GM19397 (cell line): ENCODE measurements at regions not wholly inside any gene's neighbourhood (a gene's known extent, or its start where the extent isn't known, plus 50 kb on each side); places are given as distances from the start of the nearest gene placed in this dataset.

Source experiments
- ATAC-seq: cut with Tn5 transposase; IDR thresholded peaks from one replicate; pipeline ENCODE4 v1.9.1; 2021; ENCODE audit warnings: mild to moderate bottlenecking, moderate library complexity; ENCODE audit not compliant: unreplicated experiment

DNA sequence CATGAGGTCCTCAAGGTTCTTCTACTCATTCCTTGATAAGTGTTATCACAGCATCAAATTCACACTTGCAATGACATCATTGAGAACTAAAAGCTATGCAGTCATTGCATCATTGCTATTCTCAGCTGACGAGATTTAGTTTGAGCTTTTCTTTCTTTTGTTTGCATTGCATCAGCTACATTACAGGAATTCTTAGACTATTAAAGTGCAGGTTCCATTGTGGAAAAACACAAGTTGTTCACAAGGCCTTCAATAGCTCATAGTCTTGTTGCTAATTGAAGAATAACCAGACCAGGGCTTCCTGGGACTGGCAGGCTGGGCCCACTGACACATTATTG is 139.3 kb downstream of the CXCL12 start:
- ATAC-seq, result no peak

DNA sequence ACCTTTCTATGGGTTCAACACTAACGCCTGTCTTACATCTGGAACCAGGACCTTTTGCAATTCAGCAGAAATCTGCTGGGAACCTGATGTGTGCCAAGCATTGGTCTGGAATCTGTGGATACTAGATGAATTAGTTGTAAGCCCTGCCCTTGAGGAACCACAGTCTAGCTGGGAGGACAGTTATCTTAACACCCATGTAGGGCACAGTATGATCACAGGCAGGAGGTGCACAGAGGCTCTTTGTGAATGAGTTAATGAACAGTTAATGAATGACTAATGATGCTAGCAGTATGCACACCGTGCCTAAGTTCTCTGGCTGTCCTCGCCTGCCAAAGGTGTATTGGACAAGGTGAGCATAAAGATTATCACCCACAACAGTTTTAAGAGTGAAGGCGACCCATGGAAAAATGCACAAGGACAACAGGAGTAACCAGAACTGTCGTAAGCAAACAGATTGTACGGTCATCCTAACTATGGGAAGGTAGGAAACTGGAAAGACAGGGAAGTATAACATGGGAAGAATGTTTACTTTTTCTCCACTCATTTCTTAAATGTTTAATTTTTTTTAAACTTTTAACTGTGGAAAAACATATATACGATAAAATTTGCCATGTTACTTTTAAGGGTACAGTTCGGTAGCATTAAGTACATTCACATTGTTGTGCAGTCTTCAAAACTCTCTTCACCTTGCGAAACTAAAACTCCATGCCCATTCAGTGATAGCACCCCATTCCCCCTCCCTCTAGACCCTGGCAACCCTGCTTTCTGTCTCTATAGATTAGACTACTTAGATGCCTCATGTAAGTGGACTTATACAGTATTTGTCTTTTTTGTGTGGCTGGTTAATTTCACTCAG is 139.9 kb downstream of the CXCL12 start:
- ATAC-seq, result no peak

- no peak for ATAC-seq
Measured at GRCh38 chr10:44243851-44244510, 140.9 kb downstream of the CXCL12 start.

GRCh38 chr10:44242826-44243225 is 142.1 kb downstream of the CXCL12 start:
- no peak for ATAC-seq

- ATAC-seq, result no peak
Measured at GRCh38 chr10:44242091-44242490, 142.8 kb downstream of the CXCL12 start.

- ATAC-seq, result no peak
Measured at GRCh38 chr10:44240584-44241205, 144.2 kb downstream of the CXCL12 start.

DNA sequence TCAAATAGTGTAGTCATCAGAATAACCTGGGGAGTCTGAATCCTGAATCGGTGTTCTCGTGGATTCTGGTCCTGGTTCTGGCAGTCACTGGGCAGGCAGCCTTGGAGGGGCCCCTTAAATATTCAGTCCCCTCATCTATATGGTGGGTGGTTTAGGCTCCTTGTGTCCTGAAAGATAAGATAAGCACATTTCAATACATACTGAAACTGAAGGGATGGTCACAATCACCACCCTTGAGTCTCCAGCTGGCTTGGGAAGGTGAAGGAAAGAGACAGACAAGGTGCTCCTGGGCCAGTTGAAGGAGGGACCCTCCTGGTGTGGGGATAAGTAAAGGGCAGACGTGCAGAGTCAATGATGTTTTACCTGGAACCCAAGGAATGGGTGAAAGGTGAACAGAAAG is 146.7 kb downstream of the CXCL12 start:
- ATAC-seq, result no peak

DNA sequence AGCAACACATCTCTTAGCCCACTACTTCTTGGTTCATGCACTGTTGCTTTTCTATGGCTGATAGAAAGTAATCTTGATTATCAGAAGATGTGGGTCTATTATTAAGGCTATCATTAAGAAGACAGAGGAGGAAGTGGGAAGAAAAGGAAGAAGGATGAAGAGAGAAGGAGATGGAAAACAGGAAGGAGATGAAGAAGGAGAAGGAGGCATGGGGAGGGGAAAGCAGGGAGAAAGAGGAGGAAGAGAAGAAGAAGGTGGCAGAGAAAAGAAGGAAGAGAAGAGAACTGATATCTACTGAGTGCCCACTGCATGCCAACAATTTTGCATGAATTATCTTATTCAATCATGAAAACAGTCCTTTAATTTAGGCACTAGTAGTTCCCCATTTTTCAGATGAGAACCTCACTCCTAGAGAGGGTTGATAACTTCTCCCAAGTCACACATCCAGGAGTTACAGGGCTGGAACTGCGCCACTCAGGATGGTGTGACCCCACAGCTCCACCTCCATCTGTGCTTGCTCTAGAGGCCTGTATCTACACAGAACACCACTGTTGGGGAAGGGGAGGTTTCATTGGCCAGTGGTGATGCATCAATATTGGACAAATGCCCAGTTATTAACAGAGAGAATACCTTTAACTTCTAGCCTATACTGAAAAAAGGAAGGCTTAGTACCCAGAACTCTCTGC is 147.4 kb downstream of the CXCL12 start:
- no peak for ATAC-seq

DNA sequence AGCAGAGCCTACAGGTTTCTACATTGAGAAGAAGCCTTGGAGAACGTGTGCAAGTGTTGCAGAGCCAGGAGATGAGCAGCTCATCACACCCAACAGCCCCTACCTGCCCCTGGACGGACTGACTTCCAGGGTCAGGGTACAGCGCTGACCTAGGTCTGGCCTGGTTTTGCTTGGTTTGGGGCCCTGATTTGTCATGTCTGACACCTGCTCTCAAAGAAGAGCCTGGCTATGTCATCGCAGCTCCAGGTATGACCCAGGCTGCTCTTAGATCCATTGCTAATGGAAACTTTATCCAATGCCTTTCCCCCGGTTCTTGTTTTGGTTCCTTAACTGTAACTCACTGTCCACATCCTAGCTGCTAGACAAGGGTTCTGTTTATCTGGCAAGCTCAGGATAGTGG is 149.5 kb downstream of the CXCL12 start:
- ATAC-seq, result no peak

GRCh38 chr10:44234483-44234875 is 150.4 kb downstream of the CXCL12 start:
- ATAC-seq, result no peak

DNA sequence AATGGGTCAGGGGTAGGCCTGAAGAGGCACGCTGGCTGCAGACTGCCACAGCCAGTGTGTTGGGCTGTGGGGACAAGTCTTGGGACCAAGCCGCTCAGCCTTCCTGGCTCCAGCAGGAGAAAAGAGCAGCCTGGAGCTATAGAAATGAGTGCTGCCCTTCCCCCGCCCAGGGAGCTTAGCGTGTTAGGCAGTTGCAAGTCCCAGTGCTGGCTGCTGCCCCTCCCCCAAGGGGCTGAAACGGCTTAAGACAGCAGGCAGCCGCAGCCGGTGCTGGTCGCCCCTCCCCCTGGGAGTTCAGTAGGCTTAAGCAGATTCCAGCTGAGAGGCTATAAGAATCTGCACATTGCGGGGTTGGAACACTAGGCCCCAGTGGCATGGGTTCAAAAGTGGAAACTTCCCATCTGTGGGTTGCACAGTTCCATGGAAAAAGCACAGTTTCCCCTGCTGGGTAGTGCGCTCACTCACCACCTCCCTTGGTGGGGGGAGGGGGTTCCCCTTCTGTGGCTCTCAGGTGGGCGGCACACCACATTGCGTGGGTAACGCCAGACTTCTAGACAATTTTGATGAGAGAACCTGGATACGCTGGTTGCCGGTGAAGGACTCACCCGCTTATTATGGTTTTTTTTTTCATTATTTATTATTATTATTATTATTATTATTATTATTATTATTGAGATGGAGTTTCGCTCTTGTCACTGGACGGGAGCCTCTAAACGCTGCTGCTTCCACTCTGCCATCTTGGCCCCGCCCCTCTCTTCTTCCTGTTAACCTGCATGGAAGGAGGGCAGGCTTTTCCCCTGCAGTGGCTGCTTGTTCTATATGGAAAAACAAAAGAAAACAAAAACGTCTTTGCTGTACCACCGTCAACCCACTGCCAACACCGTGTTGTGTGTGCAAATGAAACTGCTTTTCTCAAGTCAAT is 151.1 kb downstream of the CXCL12 start:
- no peak for ATAC-seq

DNA sequence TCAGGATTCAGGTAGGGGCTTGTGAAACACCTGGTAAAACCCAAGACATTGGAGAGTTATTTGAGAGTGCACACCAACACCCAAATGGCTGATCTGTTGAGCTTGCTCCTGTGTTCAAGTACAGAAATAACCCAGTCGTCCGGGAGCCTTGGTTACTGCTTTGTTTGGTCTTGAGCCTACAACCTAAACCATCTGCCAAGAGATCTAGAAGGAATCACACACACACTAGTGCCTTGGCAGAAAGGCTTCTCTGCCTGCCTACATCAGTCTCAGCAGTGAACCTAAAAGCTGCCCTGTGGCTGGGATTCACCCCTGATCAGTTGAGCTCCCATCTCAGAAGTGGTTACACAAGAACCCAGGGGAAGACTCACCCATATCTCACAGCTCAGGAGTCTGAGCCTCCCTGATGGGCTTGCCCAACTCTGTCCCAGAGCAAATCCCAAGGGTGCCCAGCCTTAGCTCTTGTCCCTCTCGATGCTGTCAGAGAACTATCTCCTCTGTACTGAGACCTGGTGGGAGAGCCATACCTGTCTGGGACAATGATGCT is 167.6 kb downstream of the CXCL12 start:
- ATAC-seq, result no peak

DNA sequence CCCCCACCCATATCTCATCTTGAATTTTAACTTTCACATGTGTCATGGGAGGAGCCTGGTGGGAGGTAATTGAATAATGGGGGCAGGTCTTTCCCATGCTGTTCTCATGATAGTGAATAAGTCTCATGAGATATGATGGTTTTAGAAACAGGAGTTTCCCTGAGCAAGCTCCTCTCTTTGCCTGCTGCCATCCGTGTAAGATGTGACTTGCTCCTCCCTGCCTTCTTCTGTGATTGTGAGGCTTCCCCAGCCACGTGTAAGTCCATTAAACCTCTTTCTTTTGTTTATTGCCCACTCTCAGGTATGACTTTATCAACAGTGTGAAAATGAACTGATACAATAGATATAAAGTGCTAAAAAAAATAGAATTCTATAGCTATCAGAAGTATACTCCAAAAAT is 168.8 kb downstream of the CXCL12 start:
- ATAC-seq, result no peak

DNA sequence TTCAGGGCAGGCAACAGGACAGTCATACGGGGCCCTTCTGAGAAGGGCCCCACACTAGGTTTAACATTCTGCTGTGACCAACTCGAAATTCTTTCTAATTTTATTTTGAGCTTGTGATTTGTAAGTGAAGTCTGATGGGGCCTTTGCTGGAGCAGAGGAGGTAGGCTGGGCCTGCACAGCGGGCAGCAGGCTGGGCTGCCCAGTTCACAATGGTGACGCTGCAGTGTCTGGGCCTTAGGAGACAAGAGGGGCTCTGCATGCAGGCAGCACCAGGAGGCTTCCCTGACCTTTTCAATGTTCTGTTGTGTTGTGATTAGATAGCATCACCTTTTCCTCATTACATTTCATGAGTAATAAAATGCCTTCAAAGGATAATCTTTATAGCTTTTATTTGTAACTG is 175.1 kb downstream of the CXCL12 start:
- no peak for ATAC-seq

DNA sequence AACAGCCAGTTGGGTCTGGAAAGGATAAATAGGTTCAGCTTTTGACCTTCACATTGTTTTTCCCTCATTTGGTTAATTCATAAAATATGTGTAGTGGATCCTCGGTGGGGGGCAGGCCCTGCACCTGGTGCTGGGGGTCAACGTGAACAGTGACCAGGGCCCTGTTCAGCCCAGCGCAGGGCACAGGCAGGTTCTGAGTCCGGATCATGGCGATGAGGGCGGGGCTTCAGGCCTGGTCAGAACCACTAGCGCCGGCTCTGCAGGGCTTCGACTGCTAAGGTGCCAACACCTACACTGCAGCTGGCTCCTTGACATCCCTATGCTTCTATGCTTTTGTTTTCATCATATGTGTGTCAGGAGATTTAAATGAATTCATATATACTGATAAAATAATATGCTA is 177.7 kb downstream of the CXCL12 start:
- no peak for ATAC-seq

DNA sequence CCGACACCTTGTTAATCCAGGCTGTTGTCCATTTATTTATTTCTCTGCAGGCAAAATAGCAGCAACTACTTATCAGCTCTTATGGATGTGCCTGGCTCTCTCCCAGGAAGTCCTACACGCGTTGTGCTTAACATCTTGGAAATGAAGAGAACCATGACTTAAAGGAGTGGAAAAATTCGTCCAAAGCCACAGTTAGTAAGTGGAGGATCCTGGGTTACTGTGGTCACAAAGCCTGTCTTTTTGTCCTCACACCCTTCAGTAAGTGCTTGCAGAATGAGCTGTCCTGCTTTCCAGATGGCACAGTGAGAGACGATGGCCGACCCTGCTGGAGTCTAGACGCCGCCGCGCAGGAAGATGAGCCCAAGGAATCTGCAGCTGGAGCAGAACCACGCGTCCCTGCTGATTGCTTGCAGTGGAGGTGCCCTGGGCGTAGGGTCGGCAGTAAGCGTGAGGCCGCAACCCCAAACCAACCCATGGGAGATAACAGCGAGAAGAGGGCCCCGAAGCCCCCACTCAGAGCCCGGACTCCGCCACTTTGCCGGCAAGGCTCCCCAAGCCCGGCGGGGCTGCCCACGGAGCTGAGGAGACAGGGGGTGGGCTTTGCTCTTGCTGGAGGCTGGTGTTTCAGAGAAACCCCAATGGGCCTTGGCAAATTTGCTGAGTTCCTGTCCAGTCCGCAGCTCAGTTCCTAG is 178.6 kb downstream of the CXCL12 start:
- no peak for ATAC-seq

DNA sequence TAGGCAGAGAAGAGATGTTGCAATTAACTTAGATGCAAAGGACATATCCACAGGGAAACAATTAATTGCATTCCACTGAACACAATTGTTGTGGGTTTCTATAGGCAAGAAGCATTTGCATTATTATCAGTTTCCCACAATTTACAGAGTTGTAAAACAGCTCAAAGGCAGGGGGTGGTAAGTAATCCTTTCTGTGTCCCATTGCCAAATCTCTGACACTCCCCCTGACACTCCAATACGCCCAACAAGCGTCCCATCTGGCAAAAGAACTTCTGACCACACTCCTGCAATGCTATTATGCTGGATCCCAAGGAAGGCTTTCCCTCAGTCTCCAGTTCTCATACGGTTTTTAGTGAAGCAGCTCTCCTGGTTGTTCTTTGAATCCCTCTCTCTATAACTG is 179.8 kb downstream of the CXCL12 start:
- ATAC-seq, result no peak

DNA sequence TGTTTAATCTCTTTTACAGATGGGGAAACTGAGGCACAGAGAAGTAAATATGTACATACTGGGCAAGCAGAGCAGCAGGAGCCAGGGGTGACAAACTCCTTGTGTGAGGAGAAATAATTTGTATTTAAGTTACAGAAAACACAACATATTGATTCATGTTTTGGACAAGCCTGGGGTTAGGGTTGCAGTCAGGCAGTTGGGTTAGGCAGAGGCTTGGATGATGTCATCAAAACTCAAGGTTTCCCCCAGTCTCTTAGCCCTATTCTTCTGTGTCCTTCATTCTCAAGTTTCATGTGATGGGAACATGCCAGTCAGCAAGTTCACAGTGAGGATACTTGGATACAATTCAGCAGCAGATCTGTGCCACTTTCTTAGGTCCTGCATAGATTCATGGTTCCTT is 181.4 kb downstream of the CXCL12 start:
- ATAC-seq, result no peak

- ATAC-seq, result no peak
Measured at GRCh38 chr10:44202952-44203351, 181.9 kb downstream of the CXCL12 start.

DNA sequence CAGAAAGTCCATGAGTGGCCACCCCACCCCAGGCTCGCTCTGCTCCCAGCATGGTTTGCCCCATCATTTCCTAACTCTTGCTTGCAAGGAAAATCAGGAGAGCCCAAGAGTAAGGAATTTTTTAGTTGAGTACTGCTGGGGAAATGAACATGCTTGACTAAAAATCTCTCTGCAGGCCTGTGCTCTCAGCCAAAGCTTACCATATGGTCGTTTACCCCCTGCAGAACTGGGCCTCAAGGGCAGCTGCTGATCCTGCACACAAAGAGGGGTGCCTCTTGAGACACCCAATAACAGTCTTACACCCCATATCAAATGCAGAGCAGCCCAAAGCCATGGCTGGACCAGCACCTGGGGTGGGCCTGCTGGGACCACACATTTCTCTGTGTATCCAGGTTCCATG is 183.2 kb downstream of the CXCL12 start:
- ATAC-seq, result no peak
